GM12864 (cell line): ENCODE measurements at regions not wholly inside any gene's neighbourhood (a gene's known extent, or its start where the extent isn't known, plus 50 kb on each side); places are given as distances from the start of the nearest gene placed in this dataset.

Source experiments
- DNase-seq: peaks from one replicate; pipeline ENCODE4 v3.0.0-alpha.2; 2011; ENCODE audit warnings: low read depth
- H3K4me3 ChIP-seq: 2 replicates; pipeline ENCODE4 v1.5.1; 2011; ENCODE audit warnings: mild to moderate bottlenecking, low read depth, low read length, control low read depth
- CTCF ChIP-seq: IDR thresholded peaks from 2 replicates; pipeline ENCODE4 v1.5.1; 2011; ENCODE audit warnings: low read depth, mild to moderate bottlenecking, moderate library complexity, low read length, control low read depth, inconsistent platforms; ENCODE audit errors: missing control alignments

- TF ChIP-seq CTCF, result no peak
- no peak for DNase-seq
- H3K4me3 ChIP-seq, result no peak overlapping the region
Measured at GRCh38 chr15:58279654-58280053, 141.5 kb downstream of the AQP9 start.

- TF ChIP-seq CTCF, result no peak
- no peak for DNase-seq
- no peak overlapping the region for H3K4me3 ChIP-seq
Measured at GRCh38 chr15:58282060-58282708, 144.0 kb downstream of the AQP9 start.

DNA sequence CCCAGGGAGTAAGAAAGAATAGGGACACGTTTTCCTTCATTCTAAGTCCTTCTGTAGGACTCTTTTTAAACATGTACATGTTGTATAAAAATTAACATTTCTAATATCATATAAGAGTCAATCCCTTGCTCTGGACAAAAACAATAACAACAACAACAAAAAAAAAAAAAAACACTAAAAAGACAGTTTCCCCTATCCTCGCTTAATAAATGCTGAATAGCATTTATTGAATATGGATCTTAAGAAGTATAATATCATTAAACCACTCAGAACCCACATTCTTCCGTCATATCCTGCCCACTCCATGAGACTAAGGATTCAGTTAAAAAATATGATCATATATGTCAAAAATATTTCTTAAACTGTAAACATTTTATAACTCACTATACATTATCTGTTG, 145.1 kb downstream of the AQP9 start:
- no peak overlapping the region for H3K4me3 ChIP-seq
- no peak for DNase-seq
- no peak for TF ChIP-seq CTCF

GRCh38 chr15:58284293-58284692, 146.1 kb downstream of the AQP9 start:
- no peak for DNase-seq
- H3K4me3 ChIP-seq, result no peak overlapping the region
- TF ChIP-seq CTCF, result no peak

GRCh38 chr15:58285212-58285920, 146.4 kb upstream of the LIPC start:
- no peak for TF ChIP-seq CTCF
- H3K4me3 ChIP-seq, result no peak overlapping the region
- no peak for DNase-seq

DNA sequence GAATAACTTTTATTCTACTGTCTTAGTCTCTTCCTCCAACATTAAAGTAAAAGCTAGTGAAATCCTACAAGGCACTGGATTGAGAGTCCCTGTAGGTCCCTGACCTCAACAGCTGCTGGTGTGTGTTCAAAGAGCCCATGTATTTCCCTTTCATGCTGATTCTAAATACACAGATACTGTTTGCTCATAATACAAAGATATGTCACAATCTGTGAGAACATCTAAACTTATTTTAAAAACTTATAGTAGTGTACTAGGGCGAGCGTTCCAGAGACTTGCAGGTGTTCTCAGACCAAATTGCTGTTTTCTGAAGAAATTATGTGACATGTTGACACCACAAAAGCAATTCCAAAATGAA, 145.9 kb upstream of the LIPC start:
- no peak overlapping the region for H3K4me3 ChIP-seq
- no peak for TF ChIP-seq CTCF
- no peak for DNase-seq

- no peak for DNase-seq
- TF ChIP-seq CTCF, result no peak
- H3K4me3 ChIP-seq, result no peak overlapping the region
Measured at GRCh38 chr15:58286523-58286922, 145.3 kb upstream of the LIPC start.
